OCI-LY3 (cell line): ENCODE measurements at regions not wholly inside any gene's neighbourhood (a gene's known extent, or its start where the extent isn't known, plus 50 kb on each side); places are given as distances from the start of the nearest gene placed in this dataset.
"Not testable (repeated sequence)": the region's sequence is repeated elsewhere in the genome, so short reads cannot be mapped to it uniquely, and the experiment has no call there.

ENCODE experiments used
- H2AFZ ChIP-seq: fragments of 200-600, 300-600 bp; shearing (Covaris generic); 2 replicates; pipeline ENCODE4 v1.6.0; 2014; ENCODE audit warnings: antibody characterized with exemption, low read depth, low read length
- H3K27ac ChIP-seq: fragments of 200-600, 300-600 bp; sonication (generic); 2 replicates; pipeline ENCODE4 v1.5.1; 2014; ENCODE audit warnings: mild to moderate bottlenecking, low read length, moderate library complexity, mixed read lengths
- H3K27me3 ChIP-seq: fragments of 200-600, 300-600 bp; sonication (generic); 2 replicates; pipeline ENCODE4 v1.6.1; 2014; ENCODE audit warnings: low read depth, low read length, mixed read lengths
- H3K36me3 ChIP-seq: fragments of 200-600, 300-600 bp; sonication (generic); replicated peaks from 2 replicates; pipeline ENCODE3; 2014; ENCODE audit warnings: low read depth, low read length, mixed read lengths
- H3K4me1 ChIP-seq: fragments of 300-600, 200-600 bp; sonication (generic); 2 replicates; pipeline ENCODE4 v1.6.1; 2014; ENCODE audit warnings: low read length, mixed read lengths
- H3K4me2 ChIP-seq: fragments of 200-600, 300-600 bp; sonication (generic); 2 replicates; pipeline ENCODE4 v1.6.1; 2014; ENCODE audit warnings: low read length, mixed read lengths
- H3K4me3 ChIP-seq: fragments of 300-600, 200-600 bp; sonication (generic); 2 replicates; pipeline ENCODE4 v1.5.1; 2014; ENCODE audit warnings: antibody characterized with exemption, mild to moderate bottlenecking, low read length, moderate library complexity
- H3K79me2 ChIP-seq: fragments of 300-600, 200-600 bp; shearing (Covaris generic); 2 replicates; pipeline ENCODE4 v1.6.1; 2014; ENCODE audit warnings: mild to moderate bottlenecking, low read length, mixed read lengths
- H3K9ac ChIP-seq: fragments of 300-600, 200-600 bp; shearing (Covaris generic); 2 replicates; pipeline ENCODE4 v1.6.0; 2014; ENCODE audit warnings: mild to moderate bottlenecking, low read length, moderate library complexity
- H3K9me3 ChIP-seq: fragments of 200-600, 300-600 bp; shearing (Covaris generic); 2 replicates; pipeline ENCODE4 v1.6.1; 2014; ENCODE audit warnings: low read length, mixed read lengths; ENCODE audit not compliant: insufficient read depth
- H4K20me1 ChIP-seq: fragments of 200-600, 300-600 bp; sonication (generic); 2 replicates; pipeline ENCODE4 v1.6.1; 2016; ENCODE audit warnings: low read length, mixed read lengths; ENCODE audit not compliant: insufficient read depth
- EZH2phosphoT487 ChIP-seq: fragments of 200-600 bp; shearing (Covaris generic); IDR thresholded peaks from 2 replicates; pipeline ENCODE4 v1.6.1; 2018; ENCODE audit warnings: antibody characterized with exemption, mixed run types, low read depth
- TF ChIP-seq, protein P1 (sequence below): fragments of 200-600, 300-600 bp; sonication (generic); IDR thresholded peaks from 2 replicates; pipeline ENCODE4 v1.5.1; 2014; ENCODE audit warnings: antibody characterized with exemption, low read length, low read depth

GRCh38 chr14:28630100-28630499 is 136.5 kb upstream of the FOXG1 start:
- no peak overlapping the region for H3K4me2 ChIP-seq
- H2AFZ ChIP-seq = no peak overlapping the region
- no peaks in the 10 kb centered on the region for H3K4me1 ChIP-seq
- H3K79me2 ChIP-seq = no peaks in the 10 kb centered on the region
- TF ChIP-seq, protein P1, sequence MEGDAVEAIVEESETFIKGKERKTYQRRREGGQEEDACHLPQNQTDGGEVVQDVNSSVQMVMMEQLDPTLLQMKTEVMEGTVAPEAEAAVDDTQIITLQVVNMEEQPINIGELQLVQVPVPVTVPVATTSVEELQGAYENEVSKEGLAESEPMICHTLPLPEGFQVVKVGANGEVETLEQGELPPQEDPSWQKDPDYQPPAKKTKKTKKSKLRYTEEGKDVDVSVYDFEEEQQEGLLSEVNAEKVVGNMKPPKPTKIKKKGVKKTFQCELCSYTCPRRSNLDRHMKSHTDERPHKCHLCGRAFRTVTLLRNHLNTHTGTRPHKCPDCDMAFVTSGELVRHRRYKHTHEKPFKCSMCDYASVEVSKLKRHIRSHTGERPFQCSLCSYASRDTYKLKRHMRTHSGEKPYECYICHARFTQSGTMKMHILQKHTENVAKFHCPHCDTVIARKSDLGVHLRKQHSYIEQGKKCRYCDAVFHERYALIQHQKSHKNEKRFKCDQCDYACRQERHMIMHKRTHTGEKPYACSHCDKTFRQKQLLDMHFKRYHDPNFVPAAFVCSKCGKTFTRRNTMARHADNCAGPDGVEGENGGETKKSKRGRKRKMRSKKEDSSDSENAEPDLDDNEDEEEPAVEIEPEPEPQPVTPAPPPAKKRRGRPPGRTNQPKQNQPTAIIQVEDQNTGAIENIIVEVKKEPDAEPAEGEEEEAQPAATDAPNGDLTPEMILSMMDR = no peak
- TF ChIP-seq EZH2phosphoT487 = no peak
- H3K9ac ChIP-seq = no peak overlapping the region
- no peak overlapping the region for H3K4me3 ChIP-seq
- no peaks in the 10 kb centered on the region for H3K36me3 ChIP-seq
- no peak overlapping the region for H3K27ac ChIP-seq
- no peaks in the 10 kb centered on the region for H3K9me3 ChIP-seq
- H4K20me1 ChIP-seq = no peaks in the 10 kb centered on the region
- H3K27me3 ChIP-seq = no peaks in the 10 kb centered on the region

DNA sequence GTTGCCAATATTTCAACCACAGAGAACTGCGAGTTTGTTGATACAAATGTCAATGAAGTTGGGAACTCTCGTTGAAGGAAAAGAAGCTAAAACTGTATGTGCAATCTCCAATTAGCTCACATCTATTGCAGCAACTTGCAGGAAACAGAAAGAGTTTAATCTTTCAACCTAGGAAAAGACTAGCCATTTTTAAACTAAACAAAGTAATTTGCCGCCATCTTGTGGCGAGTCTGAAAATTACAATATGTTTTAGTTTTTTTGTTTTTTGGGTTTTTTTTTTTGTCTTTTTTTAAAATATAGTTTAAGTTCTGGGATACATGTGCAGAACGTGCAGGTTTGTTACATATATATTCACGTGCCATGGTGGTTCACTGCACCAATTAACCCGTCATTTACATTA is 131.2 kb upstream of the FOXG1 start:
- H3K4me1 ChIP-seq = no peaks in the 10 kb centered on the region
- H3K27me3 ChIP-seq = no peaks in the 10 kb centered on the region
- H3K9me3 ChIP-seq = no peaks in the 10 kb centered on the region
- no peaks in the 10 kb centered on the region for H3K79me2 ChIP-seq
- no peak for TF ChIP-seq EZH2phosphoT487
- TF ChIP-seq, protein P1 = peak; percentile 56
- no peak overlapping the region for H3K9ac ChIP-seq
- no peak overlapping the region for H3K4me2 ChIP-seq
- H2AFZ ChIP-seq = no peak overlapping the region
- H4K20me1 ChIP-seq = no peaks in the 10 kb centered on the region
- H3K27ac ChIP-seq = no peak overlapping the region
- H3K36me3 ChIP-seq = no peaks in the 10 kb centered on the region
- no peak overlapping the region for H3K4me3 ChIP-seq

DNA sequence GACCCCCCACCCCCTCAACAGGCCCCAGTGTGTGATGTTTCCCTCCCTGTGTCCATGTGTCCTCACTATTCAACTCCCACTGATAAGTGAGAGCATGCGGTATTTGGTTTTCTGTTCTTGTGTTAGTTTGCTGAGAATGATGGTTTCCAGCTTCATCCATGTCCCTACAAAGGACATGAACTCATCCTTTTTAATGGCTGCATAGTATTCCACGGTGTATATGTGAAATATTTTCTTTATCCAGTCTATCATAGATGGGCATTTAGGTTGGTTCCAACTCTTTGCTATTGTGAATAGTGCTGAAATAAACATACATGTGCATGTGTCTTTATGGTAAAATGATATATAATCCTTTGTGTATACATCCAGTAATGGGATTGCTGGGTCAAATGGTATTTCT is 130.8 kb upstream of the FOXG1 start:
- H3K27me3 ChIP-seq = not testable (repeated sequence)

DNA sequence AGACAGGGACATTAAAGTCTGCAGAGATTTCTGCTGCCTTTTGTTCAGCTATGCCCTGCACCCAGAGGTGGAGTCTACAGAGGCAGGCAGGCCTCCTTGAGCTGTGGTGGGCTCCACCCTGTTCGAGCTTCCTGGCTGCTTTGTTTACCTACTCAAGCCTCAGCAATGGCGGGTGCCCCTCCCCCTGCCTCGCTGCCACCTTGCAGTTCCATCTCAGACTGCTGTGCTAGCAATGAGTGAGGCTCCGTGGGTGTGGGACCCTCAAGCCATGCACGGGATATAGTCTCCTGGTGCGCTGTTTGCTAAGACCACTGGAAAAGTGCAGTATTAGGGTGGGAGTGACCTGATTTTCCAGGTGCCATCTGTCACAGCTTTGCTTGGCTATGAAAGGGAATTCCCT is 125.4 kb upstream of the FOXG1 start:
- H3K79me2 ChIP-seq, H2AFZ ChIP-seq, H3K9ac ChIP-seq, H3K36me3 ChIP-seq, H3K4me1 ChIP-seq, H3K27ac ChIP-seq, H3K4me2 ChIP-seq, H4K20me1 ChIP-seq, H3K9me3 ChIP-seq, H3K27me3 ChIP-seq, H3K4me3 ChIP-seq: not testable (repeated sequence)

More for the DNA sequence above, 130.8 kb upstream of the FOXG1 start:
- H3K36me3 ChIP-seq, H3K9ac ChIP-seq, H3K4me3 ChIP-seq, H3K27ac ChIP-seq, H3K9me3 ChIP-seq, H4K20me1 ChIP-seq, H2AFZ ChIP-seq, H3K79me2 ChIP-seq, H3K4me1 ChIP-seq, H3K4me2 ChIP-seq: not testable (repeated sequence)

DNA sequence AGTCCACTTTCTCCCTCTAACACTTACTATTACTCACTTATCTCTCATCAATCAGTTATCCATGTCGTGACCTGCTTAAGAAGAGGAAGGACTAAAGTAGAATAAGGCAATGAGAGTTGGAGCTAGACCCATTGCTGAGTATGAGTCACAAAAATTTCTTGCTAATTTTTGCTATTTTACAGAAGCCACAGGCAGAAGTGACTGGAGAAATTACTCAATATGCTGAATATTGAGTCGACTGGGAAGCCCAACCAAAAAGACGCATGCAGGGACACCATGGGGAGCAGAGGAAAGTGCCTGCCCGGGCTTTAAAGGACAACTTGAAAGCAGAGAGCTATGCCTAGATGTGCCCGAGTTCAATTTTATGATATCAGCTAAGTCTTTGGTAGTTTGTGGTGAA is 115.4 kb upstream of the FOXG1 start:
- Histone ChIP-seq H3K4me1 (no peaks in the 10 kb centered on the region), H4K20me1 (no peaks in the 10 kb centered on the region), H3K4me3 (no peak overlapping the region), H3K9ac (no peak overlapping the region), H3K9me3 (no peaks in the 10 kb centered on the region), H3K27me3 (no peaks in the 10 kb centered on the region), H2AFZ (no peak overlapping the region), H3K36me3 (no peaks in the 10 kb centered on the region), H3K79me2 (no peaks in the 10 kb centered on the region), H3K4me2 (no peak overlapping the region), H3K27ac (no peak overlapping the region)
- TF ChIP-seq EZH2phosphoT487 = no peak
- TF ChIP-seq, protein P1 = no peak
